Suppressor macrophage treated with lipopolysaccharide for 4 hours (primary cell): ENCODE measurements at regions not wholly inside any gene's neighbourhood (a gene's known extent, or its start where the extent isn't known, plus 50 kb on each side); places are given as distances from the start of the nearest gene placed in this dataset.
"Not testable (repeated sequence)": the region's sequence is repeated elsewhere in the genome, so short reads cannot be mapped to it uniquely, and the experiment has no call there.

Experiments
- DNase-seq: peaks from one replicate; pipeline ENCODE4 v3.0.0-alpha.2; 2020

- DNase-seq, result not testable (repeated sequence)
Measured at GRCh38 chr7:5121256-5121655, 68.8 kb upstream of the WIPI2 start.

GRCh38 chr7:5131238-5131637 lies 58.8 kb upstream of the WIPI2 start:
- DNase-seq, result not testable (repeated sequence)

- no peak for DNase-seq
Measured at GRCh38 chr7:5132539-5132938, 57.5 kb upstream of the WIPI2 start.

GRCh38 chr7:5139998-5140397 lies 50.0 kb upstream of the WIPI2 start:
- peak; percentile 28 for DNase-seq
